Fibroblast of mammary gland (primary cell): ENCODE measurements at regions not wholly inside any gene's neighbourhood (a gene's known extent, or its start where the extent isn't known, plus 50 kb on each side); places are given as distances from the start of the nearest gene placed in this dataset.

Experiments used
- DNase-seq: peaks from one replicate; pipeline ENCODE4 v3.0.0-alpha.2; 2010; ENCODE audit warnings: low read depth
- H3K4me3 ChIP-seq: 2 replicates; pipeline ENCODE4 v1.5.1; 2011; ENCODE audit warnings: low read depth, mild to moderate bottlenecking, low read length, moderate library complexity; ENCODE audit not compliant: control insufficient read depth
- CTCF ChIP-seq: conservative IDR thresholded peaks from 2 replicates; pipeline ENCODE4 v1.5.1; 2011; ENCODE audit warnings: low read depth, low read length, inconsistent platforms; ENCODE audit not compliant: control insufficient read depth, insufficient read depth

- TF ChIP-seq CTCF: no peak
- H3K4me3 ChIP-seq: no peak overlapping the region
- DNase-seq: no peak
Measured at GRCh38 chr16:48838349-48838748, 228.4 kb upstream of the N4BP1 start.

GRCh38 chr16:48836636-48837035, 226.7 kb upstream of the N4BP1 start:
- no peak overlapping the region for H3K4me3 ChIP-seq
- no peak for TF ChIP-seq CTCF
- no peak for DNase-seq

- DNase-seq: no peak
- H3K4me3 ChIP-seq: no peak overlapping the region
- no peak for TF ChIP-seq CTCF
Measured at GRCh38 chr16:48836067-48836466, 226.1 kb upstream of the N4BP1 start.

- no peak overlapping the region for H3K4me3 ChIP-seq
- no peak for TF ChIP-seq CTCF
- DNase-seq: peak; percentile 0
Measured at GRCh38 chr16:48834576-48834975, 224.6 kb upstream of the N4BP1 start.

GRCh38 chr16:48833461-48833860, 223.5 kb upstream of the N4BP1 start:
- no peak for DNase-seq
- TF ChIP-seq CTCF: no peak
- no peak overlapping the region for H3K4me3 ChIP-seq

GRCh38 chr16:48831076-48831722, 221.2 kb upstream of the N4BP1 start:
- TF ChIP-seq CTCF: no peak
- DNase-seq: no peak
- H3K4me3 ChIP-seq: no peak overlapping the region
